ENCODE measurements at regions not wholly inside any gene's neighbourhood (a gene's known extent, or its start where the extent isn't known, plus 50 kb on each side); places are given as distances from the start of the nearest gene placed in this dataset.

DNA sequence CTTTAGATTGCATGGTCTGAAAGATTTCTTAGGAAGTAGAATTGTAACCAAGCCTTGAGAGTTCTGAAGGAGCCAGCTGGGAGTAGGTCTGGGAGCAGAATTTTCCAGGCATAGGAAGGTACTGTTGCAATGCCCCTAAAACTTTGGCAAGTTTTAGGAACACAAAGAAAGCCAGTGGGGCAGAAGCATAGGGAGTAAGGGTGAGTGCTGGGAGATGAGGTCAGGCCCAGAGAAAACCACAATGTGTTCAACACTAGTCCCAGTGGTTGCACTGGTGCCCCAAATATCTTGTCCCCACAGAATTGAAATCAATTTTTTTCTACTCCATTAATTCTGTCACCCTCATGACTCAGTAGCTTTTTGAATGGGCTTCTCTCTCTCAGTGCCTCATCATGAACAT, 120.7 kb upstream of the GALNT15 start:
- dilution Hi-C loops (cut with MboI; ENCODE audit: extremely low pct_ligation_motif_present, low sequenced_read_pairs) (loop anchor here (25.0 kb wide), 1 partner anchor 416 kb away; no protein-coding TSS in a partner anchor), intact Hi-C loops (cut with micrococcal nuclease) (no loop called here)
- no peaks in the 10 kb centered on the region for H3K9me3 ChIP-seq (replicated peaks; ENCODE audit: control insufficient read depth, insufficient read depth, low read length)
- H3K9ac ChIP-seq (replicated peaks; ENCODE audit: extremely low read depth, insufficient read depth, low read length) = no peak overlapping the region
- no TSS peak for BruUV-seq (replicated peaks)
- H2AFZ ChIP-seq (ENCODE audit: low read depth, low read length) = no peak overlapping the region
- H3K79me2 ChIP-seq (ENCODE audit: control insufficient read depth, insufficient read depth, low read length) = no peaks in the 10 kb centered on the region
- no peaks in the 10 kb centered on the region for H3K9me1 ChIP-seq (replicated peaks; ENCODE audit: control insufficient read depth, extremely low read depth, insufficient read depth, low read length)
- no peak overlapping the region for H3K4me2 ChIP-seq (ENCODE audit: insufficient read depth, low read length)
- no peaks in the 10 kb centered on the region for H3K27me3 ChIP-seq (ENCODE audit: control insufficient read depth in 2 of 2, insufficient read depth in 2 of 2, low read length in 2 of 2)
- H3K4me1 ChIP-seq (ENCODE audit: control insufficient read depth, extremely low read depth, insufficient read depth, low read length) = peaks cover 47% of the 10 kb centered on the region
- ChIA-PET POLR2A (no interaction called here), CTCF (interaction anchor here (3.7 kb wide), 1 partner anchor 125 kb away, joined by 24 read pairs; no protein-coding TSS in a partner anchor)
- no peak overlapping the region for H3K4me3 ChIP-seq (replicated peaks in 1 of 3; ENCODE audit: insufficient read depth in 1 of 3, low read depth in 1 of 3, low read length in 3 of 3)
- H3K36me3 ChIP-seq (ENCODE audit: control insufficient read depth in 2 of 2, extremely low read depth in 1 of 2, insufficient read depth in 2 of 2, low read length in 2 of 2) = no peaks in the 10 kb centered on the region
- H3K27ac ChIP-seq (ENCODE audit: insufficient read depth, low read depth, low read length) = no peak overlapping the region
- FAIRE-seq (no peak), DNase-seq (ENCODE audit: low read depth, low spot score) (no peak)
- TF ChIP-seq, protein P1, sequence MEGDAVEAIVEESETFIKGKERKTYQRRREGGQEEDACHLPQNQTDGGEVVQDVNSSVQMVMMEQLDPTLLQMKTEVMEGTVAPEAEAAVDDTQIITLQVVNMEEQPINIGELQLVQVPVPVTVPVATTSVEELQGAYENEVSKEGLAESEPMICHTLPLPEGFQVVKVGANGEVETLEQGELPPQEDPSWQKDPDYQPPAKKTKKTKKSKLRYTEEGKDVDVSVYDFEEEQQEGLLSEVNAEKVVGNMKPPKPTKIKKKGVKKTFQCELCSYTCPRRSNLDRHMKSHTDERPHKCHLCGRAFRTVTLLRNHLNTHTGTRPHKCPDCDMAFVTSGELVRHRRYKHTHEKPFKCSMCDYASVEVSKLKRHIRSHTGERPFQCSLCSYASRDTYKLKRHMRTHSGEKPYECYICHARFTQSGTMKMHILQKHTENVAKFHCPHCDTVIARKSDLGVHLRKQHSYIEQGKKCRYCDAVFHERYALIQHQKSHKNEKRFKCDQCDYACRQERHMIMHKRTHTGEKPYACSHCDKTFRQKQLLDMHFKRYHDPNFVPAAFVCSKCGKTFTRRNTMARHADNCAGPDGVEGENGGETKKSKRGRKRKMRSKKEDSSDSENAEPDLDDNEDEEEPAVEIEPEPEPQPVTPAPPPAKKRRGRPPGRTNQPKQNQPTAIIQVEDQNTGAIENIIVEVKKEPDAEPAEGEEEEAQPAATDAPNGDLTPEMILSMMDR (IDR thresholded peaks at IDR 0.05; ENCODE audit: extremely low read depth in 1 of 2, insufficient read depth in 1 of 2, low read depth in 1 of 2, low read length in 2 of 2) = no peak
- TF ChIP-seq, protein P2, sequence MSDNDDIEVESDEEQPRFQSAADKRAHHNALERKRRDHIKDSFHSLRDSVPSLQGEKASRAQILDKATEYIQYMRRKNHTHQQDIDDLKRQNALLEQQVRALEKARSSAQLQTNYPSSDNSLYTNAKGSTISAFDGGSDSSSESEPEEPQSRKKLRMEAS (IDR thresholded peaks at IDR 0.05; ENCODE audit: insufficient read depth, insufficient read length) = no peak
- no peak for TF ChIP-seq FOS (IDR thresholded peaks at IDR 0.05; ENCODE audit: borderline replicate concordance, insufficient read depth, low read length)
- TF ChIP-seq GATA2 (IDR thresholded peaks at IDR 0.05; ENCODE audit: insufficient read depth, insufficient read length, low read depth, low read length) = no peak
- no peak for TF ChIP-seq POLR2AphosphoS5 (IDR thresholded peaks at IDR 0.05; ENCODE audit: insufficient read depth, low read depth, low read length)
- no peak for TF ChIP-seq MYC (IDR thresholded peaks at IDR 0.05; ENCODE audit: low read depth, low read length)
- no peak for TF ChIP-seq POLR2A (IDR thresholded peaks at IDR 0.05; ENCODE audit: low read depth, low read length)
- no peak for TF ChIP-seq JUN (IDR thresholded peaks at IDR 0.05; ENCODE audit: borderline replicate concordance, insufficient read depth, insufficient read length, low read depth)
- no peak for TF ChIP-seq EZH2 (IDR thresholded peaks at IDR 0.05; ENCODE audit: borderline replicate concordance, low read depth, low read length, severe bottlenecking)
- H4K20me1 ChIP-seq (replicated peaks; ENCODE audit: control insufficient read depth, extremely low read depth, insufficient read depth, low read length) = no peaks in the 10 kb centered on the region

Data from endothelial cell of umbilical vein (primary cell).